Endothelial cell of hepatic sinusoid (primary cell): ENCODE measurements at regions not wholly inside any gene's neighbourhood (a gene's known extent, or its start where the extent isn't known, plus 50 kb on each side); places are given as distances from the start of the nearest gene placed in this dataset.

ENCODE experiments used
- in situ Hi-C: cut with HindIII; loops from 2 replicates; pipeline ENCODE4 v1.10.0; 2017; ENCODE audit warnings: low sequenced_read_pairs

DNA sequence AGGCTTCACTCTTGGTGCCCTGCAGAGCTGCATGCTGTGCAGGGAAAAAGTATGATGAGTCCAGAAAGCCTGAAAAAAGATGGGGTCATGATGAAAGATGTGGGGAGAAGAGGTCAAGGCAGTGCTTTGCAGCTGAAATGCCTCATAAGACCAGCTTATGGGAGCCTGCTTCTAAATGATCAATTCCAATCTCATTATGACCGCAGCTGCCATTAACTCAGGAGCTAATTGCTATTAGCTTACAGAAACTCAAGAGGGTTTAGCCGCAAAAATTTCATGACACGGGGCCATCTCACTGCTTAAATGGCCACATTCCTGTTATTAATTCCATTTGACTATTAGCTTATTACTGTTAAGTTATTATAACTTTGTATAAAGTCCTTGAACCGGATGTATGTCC lies 502.9 kb upstream of the ZMIZ1 start:
- in situ Hi-C loops: no loop called here

DNA sequence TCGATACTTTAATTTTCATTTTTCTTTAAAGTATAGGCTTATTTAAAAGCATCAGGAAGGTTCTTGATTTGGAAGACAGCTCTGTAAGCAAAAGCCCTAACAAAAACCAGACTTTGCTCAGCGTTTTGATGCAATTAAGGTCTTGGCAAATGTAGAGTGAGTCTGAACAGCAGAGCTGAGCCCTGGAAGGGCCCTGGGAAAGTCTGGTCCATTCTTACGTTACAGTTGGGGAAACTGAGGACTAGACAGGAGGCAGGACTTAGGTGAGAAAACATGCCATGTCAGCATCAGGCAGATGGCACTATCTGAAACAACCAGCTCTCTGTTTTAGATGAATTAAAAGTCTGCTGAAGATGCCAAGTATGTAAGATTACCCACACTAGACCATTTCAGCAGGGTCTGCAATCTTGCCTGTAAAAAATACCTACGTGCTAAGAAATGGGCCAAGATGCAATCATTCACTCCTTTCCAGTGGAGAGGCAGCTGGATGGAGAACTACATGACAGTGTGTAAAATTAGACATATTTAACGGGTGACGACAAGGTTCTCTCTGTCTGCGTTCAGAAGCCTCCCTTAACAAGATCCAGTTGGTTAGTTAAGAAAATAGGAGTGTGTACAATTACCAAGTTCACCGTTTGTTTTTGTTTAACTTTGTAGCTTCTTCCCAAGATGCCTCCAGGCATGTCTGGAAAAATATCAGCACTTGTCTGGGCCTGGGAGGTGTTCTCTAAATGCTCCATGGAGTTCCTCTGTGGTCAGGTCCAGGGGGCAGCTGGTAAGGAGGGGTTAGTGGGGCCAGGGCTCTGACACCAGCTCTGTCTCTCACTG lies 502.3 kb upstream of the ZMIZ1 start:
- in situ Hi-C loops: no loop called here

- in situ Hi-C loops: no loop called here
These were observed 500.9 kb upstream of the ZMIZ1 start for GRCh38 chr10:78567680-78568455.

DNA sequence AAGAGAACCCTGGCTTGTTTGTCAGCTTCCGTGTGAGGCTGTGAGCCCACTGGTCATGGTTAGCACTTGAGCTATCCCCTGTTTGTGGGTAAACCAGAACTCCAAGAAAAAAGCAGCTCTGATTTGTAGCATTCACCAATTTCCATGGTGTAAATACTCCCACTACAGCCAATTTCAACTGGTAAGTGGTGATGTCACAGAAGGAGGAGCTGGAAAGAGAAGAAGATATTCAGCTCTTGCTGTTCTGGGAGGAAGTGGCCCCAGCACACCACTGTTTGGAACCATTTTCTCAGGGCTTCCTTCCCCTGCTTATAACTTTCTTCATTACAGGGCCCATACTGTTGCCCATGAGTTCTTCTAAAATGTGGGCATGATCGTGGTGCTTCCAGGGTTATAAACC lies 500.1 kb upstream of the ZMIZ1 start:
- in situ Hi-C loops: no loop called here

GRCh38 chr10:78570633-78571235 lies 498.0 kb upstream of the ZMIZ1 start:
- in situ Hi-C loops: no loop called here

DNA sequence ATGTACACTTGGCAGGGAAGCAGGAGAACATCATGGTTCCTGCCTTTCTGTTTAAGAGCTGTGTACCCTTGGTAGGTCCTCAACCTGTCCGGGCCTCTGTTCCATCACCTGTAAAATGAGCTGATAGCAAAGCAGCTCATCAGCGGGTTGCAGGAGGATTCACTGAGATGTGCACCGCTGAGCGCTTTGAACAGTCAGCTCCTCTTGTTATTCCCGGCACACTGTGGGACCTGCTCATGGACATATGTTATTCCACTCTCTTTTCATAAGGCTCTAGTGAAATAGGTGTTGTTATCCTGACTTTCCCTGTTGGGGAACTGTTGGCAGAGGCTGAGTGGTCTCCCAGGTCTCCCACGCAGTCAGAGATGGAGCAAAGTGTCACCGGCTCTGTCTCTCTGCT lies 497.5 kb upstream of the ZMIZ1 start:
- in situ Hi-C loops: no loop called here

- in situ Hi-C loops: no loop called here
These were observed 496.9 kb upstream of the ZMIZ1 start for GRCh38 chr10:78571891-78572290.

GRCh38 chr10:78572565-78572964 lies 496.2 kb upstream of the ZMIZ1 start:
- in situ Hi-C loops: no loop called here

GRCh38 chr10:78574547-78574946 lies 494.2 kb upstream of the ZMIZ1 start:
- in situ Hi-C loops: no loop called here

DNA sequence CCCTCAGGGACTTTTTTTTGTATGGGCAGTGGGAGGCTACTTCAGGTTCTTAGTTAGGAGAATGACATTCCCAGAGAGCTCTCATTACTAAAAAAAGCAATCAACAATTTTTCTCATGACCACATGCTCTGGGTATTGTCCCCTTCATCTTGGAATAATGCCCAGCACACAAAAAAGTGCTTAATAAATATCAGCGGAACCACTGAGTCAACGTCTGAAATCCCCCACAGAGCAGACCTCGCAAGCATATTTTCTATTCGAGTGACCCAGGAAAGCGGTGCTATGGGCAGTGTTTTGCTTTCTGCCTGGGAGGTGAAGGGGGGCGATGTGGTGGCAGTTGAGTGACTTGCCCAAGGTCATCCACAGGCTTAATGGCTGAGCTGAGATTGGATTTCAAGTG lies 493.4 kb upstream of the ZMIZ1 start:
- in situ Hi-C loops: no loop called here

DNA sequence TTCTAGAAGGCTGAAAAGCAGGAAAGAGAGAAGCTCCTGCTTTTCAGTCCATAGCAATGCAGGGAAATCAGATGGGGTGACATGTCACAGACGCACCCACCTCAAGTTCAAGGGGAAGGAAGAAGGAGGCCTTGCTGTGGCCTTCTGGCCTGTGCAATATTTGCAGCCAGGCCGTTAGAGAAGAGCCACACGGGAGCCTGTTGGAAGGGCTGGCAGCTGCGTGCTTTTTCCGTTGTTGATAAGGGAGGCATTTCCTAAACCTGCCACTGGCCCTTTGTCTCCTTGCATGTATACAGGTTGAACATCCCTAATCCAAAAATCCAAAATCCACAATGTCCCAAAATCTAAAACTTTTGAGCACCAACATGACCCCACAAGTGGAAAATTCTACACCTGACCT lies 492.5 kb upstream of the ZMIZ1 start:
- in situ Hi-C loops: no loop called here

DNA sequence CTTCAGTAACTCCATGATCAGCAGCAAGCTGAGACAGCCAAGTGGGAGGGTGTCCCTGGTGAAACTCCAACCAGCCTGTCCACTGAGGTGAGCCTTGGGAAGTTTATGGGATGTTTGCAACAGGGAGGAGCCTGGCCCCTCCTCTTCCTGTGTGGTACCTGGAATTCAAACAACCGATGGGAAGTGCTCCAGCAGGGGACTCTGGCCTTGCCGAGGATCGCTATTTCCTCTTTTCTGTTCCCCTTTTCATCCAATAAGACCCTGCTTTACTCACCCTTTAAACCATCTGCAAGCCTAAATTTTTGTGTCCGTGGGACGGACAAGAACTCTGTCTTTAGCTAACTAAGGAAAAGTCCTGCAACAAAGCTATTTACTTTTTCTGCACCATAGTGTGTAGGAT lies 491.1 kb upstream of the ZMIZ1 start:
- in situ Hi-C loops: no loop called here

DNA sequence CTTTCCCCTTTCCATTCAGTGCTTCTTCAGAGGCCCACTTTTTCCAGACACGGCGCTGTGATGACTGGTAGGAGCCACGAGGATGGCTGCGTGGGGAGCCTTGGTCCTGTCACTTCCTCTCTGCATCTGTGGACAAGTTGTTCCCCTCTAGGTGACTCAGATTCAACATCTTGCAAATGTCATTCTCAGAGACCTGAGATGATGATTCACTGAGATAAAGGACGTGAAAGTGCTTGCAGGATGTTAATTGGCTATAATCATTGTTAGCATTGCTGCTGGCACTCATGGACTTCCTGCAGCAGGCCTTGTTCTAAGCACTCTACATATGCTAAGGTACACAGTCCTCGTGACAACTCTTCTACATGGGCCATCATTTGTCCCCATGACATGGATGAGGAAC lies 489.8 kb upstream of the ZMIZ1 start:
- in situ Hi-C loops: no loop called here

- in situ Hi-C loops: no loop called here
These were observed 489.2 kb upstream of the ZMIZ1 start for GRCh38 chr10:78579576-78579975.

- in situ Hi-C loops: loop anchor here (10.0 kb wide), 1 partner anchor 535 kb away; no protein-coding TSS in a partner anchor
These were observed 488.8 kb upstream of the ZMIZ1 start for GRCh38 chr10:78579995-78580394.

DNA sequence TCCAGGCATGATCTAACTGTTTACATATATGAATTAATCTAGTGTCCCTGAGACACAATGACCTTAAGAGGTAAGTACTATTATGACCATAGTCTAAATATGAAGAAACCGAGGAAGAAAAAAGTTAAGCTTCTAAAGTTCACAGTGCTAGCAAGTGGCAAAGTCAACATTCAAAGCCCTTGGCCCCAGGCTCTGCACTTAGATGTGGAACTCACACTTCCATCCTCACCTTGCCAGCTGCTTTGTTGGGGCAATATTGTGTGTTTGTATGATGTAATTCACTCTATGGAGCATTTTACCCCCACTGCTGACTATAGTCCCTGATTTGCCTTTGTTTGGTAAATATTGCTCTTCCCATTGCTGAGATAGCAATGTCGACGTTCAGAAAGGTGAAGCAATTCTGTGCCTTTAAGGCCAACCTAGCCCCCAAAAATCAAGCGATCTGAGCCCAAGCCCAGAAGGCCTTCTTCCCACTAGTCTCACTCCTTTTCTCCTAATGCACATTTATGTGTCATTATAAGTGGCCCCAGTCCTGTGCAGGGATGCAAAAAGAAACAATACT lies 487.6 kb upstream of the ZMIZ1 start:
- in situ Hi-C loops: loop anchor here (10.0 kb wide), 1 partner anchor 536 kb away; no protein-coding TSS in a partner anchor

GRCh38 chr10:78582540-78582939 lies 486.2 kb upstream of the ZMIZ1 start:
- in situ Hi-C loops: loop anchor here (10.0 kb wide), 1 partner anchor 538 kb away; no protein-coding TSS in a partner anchor

- in situ Hi-C loops: loop anchor here (10.0 kb wide), 1 partner anchor 539 kb away; no protein-coding TSS in a partner anchor
These were observed 484.5 kb upstream of the ZMIZ1 start for GRCh38 chr10:78584266-78584665.

- in situ Hi-C loops: loop anchor here (10.0 kb wide), 1 partner anchor 540 kb away; no protein-coding TSS in a partner anchor
These were observed 484.1 kb upstream of the ZMIZ1 start for GRCh38 chr10:78584681-78585080.

- in situ Hi-C loops: loop anchor here (10.0 kb wide), 1 partner anchor 541 kb away; no protein-coding TSS in a partner anchor
These were observed 482.8 kb upstream of the ZMIZ1 start for GRCh38 chr10:78585952-78586351.
